K562 (cell line): ENCODE measurements at regions not wholly inside any gene's neighbourhood (a gene's known extent, or its start where the extent isn't known, plus 50 kb on each side); places are given as distances from the start of the nearest gene placed in this dataset.

Experiments used
- ATAC-seq: fragments of 200-7000 bp; cut with Tn5 transposase; 3 replicates; pipeline ENCODE4 v1.9.1; 2020; ENCODE audit warnings: moderate library complexity
- BruUV-seq: library from RNA; stranded (reverse); fragments of 400-500 nt; replicated peaks from 2 replicates; lab custom pipeline; 2021; lab: Mats Ljungman, UMichigan
- CTCF ChIA-PET: fragments of 300-600 bp; formaldehyde crosslinking; extraction: SDS; loops from one replicate; lab custom pipeline; 2021; ENCODE audit warnings: low intra/inter-chr PET ratio; lab: Yijun Ruan, JAX
- POLR2A ChIA-PET: fragments of 300-600, 350-650 bp; sonication (Branson Sonifier 250); formaldehyde crosslinking; extraction: SDS; loops from one replicate; lab custom pipeline; 2021; ENCODE audit warnings: antibody characterized with exemption, inconsistent platforms; lab: Yijun Ruan, JAX
- DNase-seq, 4 experiments: peaks; one replicate each; pipeline versions ENCODE4 v3.0.0 to v3.0.0-alpha.2; 2011 to 2018; ENCODE audit warnings: low spot score in 3 of 4, mixed read lengths in 3 of 4; ENCODE audit errors: extremely low read depth in 1 of 4
- FAIRE-seq: peaks from 2 replicates; lab custom pipeline; 2011; peaks lifted over from hg19 to GRCh38; lab: Jason Lieb, UNC
- H2AFZ ChIP-seq: 2 replicates; pipeline ENCODE4 v1.6.0; 2011; ENCODE audit warnings: low read depth, low read length, control low read depth, inconsistent platforms
- H3K27ac ChIP-seq: fragments of 200-600 bp; 3 replicates; pipeline ENCODE4 v1.8.0; 2011; ENCODE audit warnings: low read depth, mild to moderate bottlenecking, control low read depth, inconsistent platforms, low read length, moderate library complexity, mixed read lengths; ENCODE audit errors: extremely low read depth
- H3K27me3 ChIP-seq, 2 experiments: fragments of 300-600 bp in 1 of 2; 2 replicates in 1 of 2; 3 replicates in 1 of 2; pipeline versions ENCODE4 v1.6.0 to v1.8.0; 2011; ENCODE audit warnings: inconsistent platforms in 2 of 2, low read length in 2 of 2, mild to moderate bottlenecking in 1 of 2, mixed read lengths in 1 of 2, moderate library complexity in 1 of 2; ENCODE audit not compliant: control insufficient read depth in 2 of 2, insufficient read depth in 2 of 2
- H3K36me3 ChIP-seq: fragments of 300-600 bp; 3 replicates; pipeline ENCODE4 v1.8.0; 2011; ENCODE audit warnings: mild to moderate bottlenecking, low read length, inconsistent platforms; ENCODE audit not compliant: control insufficient read depth, insufficient read depth
- H3K4me1 ChIP-seq, 2 experiments: fragments of 200-600 bp in 1 of 2; replicated peaks in 1 of 2; 2 replicates in 1 of 2; 3 replicates in 1 of 2; pipeline versions ENCODE4 v1.5.1 to v1.8.0; 2011; ENCODE audit warnings: inconsistent platforms in 2 of 2, low read length in 2 of 2, mild to moderate bottlenecking in 1 of 2, mixed read lengths in 1 of 2, moderate library complexity in 1 of 2; ENCODE audit not compliant: control insufficient read depth in 2 of 2, insufficient read depth in 2 of 2
- H3K4me2 ChIP-seq: 2 replicates; pipeline ENCODE4 v1.6.1; 2011; ENCODE audit warnings: low read length, control low read depth, inconsistent platforms, mixed read lengths; ENCODE audit not compliant: insufficient read depth
- H3K4me3 ChIP-seq: fragments of 200-600 bp; sonication (generic), shearing (Covaris generic); 2 replicates; pipeline ENCODE4 v1.5.1; 2016; ENCODE audit warnings: control low read depth, inconsistent platforms
- H3K79me2 ChIP-seq: fragments of 200-600 bp; 3 replicates; pipeline ENCODE4 v1.8.0; 2011; ENCODE audit warnings: low read length, inconsistent platforms; ENCODE audit not compliant: control insufficient read depth, insufficient read depth
- H3K9ac ChIP-seq, 2 experiments: 2 replicates each; pipeline versions ENCODE4 v1.6.0 to v1.6.1; 2011; ENCODE audit warnings: low read depth in 2 of 2, low read length in 2 of 2, control low read depth in 1 of 2, inconsistent platforms in 1 of 2, mild to moderate bottlenecking in 1 of 2, mixed read lengths in 1 of 2; ENCODE audit not compliant: insufficient read depth in 1 of 2
- H3K9me1 ChIP-seq: one replicate; pipeline ENCODE4 v1.6.0; 2011; ENCODE audit warnings: inconsistent platforms, mild to moderate bottlenecking, low read length, moderate library complexity; ENCODE audit not compliant: control insufficient read depth, insufficient read depth
- H3K9me3 ChIP-seq: replicated peaks from 2 replicates; pipeline ENCODE4 v1.5.1; 2011; ENCODE audit warnings: low read depth, low read length, inconsistent platforms; ENCODE audit not compliant: control insufficient read depth, insufficient read depth
- H4K20me1 ChIP-seq: replicated peaks from 2 replicates; pipeline ENCODE4 v1.6.1; 2011; ENCODE audit warnings: low read length, inconsistent platforms, mixed read lengths; ENCODE audit not compliant: control insufficient read depth, insufficient read depth
- ZNF165 ChIP-seq: fragments of 250-450 bp; sonication (Bioruptor Pico); IDR thresholded peaks from 2 replicates; pipeline ENCODE4 v1.4.0; 2020; ENCODE audit warnings: borderline replicate concordance
- WGBS: fragments of 100-300 bp; shearing (Covaris generic); methylation state at CpG from one replicate; pipeline ENCODE4 v1.1.6; 2016; ENCODE audit warnings: low coverage, mixed read lengths; ENCODE audit not compliant: insufficient coverage; ENCODE audit errors: missing lambda C conversion rate; 5-methylcytosine and 5-hydroxymethylcytosine counted together
- in situ Hi-C: fragments of 300-500 bp; cut with MboI; formaldehyde crosslinking; loops from 4 replicates; pipeline ENCODE4 v1.15.0; 2018; ENCODE audit warnings: inconsistent platforms, mixed read lengths
- intact Hi-C: fragments of 100-400 bp; cut with micrococcal nuclease; formaldehyde crosslinking; loops from 2 replicates; pipeline ENCODE4 v1.14.2; 2022
- TF ChIP-seq, protein P1 (sequence below): fragments of 450-650 bp; IDR thresholded peaks from 2 replicates; pipeline ENCODE4 v1.6.1; 2016; ENCODE audit warnings: missing biosample characterization, missing genetic modification characterization

DNA sequence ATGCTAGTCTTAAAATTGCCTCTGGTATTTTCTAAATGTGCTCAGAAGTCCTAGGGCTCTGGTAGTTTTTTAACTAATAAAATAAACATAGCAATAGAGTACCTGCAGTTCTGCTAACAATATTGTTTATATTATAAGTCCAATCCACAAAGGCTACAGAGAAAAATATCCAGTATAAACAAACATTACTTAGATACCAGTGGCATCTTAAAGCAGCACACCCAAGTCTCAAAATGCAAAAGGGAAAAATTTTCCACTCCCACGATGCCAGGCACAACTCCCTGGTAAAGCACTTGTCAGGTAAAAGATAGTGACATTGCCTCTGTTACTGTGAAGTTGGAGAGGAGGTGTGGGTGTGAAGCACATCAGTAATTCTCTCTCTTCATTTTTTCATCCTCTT, 123.3 kb downstream of the OGFRL1 start:
- Histone ChIP-seq H3K27ac (no peak overlapping the region), H3K79me2 (no peaks in the 10 kb centered on the region), H3K9me3 (no peaks in the 10 kb centered on the region), H3K4me2 (no peak overlapping the region), H3K9me1 (no peaks in the 10 kb centered on the region), H4K20me1 (no peaks in the 10 kb centered on the region), H3K4me3 (no peak overlapping the region), H3K27me3 (no peaks in the 10 kb centered on the region), H3K9ac (no peak overlapping the region), H2AFZ (no peak overlapping the region), H3K36me3 (no peaks in the 10 kb centered on the region), H3K4me1 (no peaks in the 10 kb centered on the region)
- intact Hi-C loops (no loop called here), in situ Hi-C loops (no loop called here)
- no TSS peak for BruUV-seq
- TF ChIP-seq, protein P1, sequence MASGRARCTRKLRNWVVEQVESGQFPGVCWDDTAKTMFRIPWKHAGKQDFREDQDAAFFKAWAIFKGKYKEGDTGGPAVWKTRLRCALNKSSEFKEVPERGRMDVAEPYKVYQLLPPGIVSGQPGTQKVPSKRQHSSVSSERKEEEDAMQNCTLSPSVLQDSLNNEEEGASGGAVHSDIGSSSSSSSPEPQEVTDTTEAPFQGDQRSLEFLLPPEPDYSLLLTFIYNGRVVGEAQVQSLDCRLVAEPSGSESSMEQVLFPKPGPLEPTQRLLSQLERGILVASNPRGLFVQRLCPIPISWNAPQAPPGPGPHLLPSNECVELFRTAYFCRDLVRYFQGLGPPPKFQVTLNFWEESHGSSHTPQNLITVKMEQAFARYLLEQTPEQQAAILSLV (tag): no peak
- WGBS: 0% methylated on average over 1 of the region's 1 CpG
- ATAC-seq: no peak
- POLR2A ChIA-PET: no interaction called here
- FAIRE-seq: no peak
- CTCF ChIA-PET: no interaction called here
- DNase-seq: no peak

GRCh38 chr6:71412559-71413140, 124.0 kb downstream of the OGFRL1 start:
- H3K4me1 ChIP-seq: no peaks in the 10 kb centered on the region
- H3K9me1 ChIP-seq: no peaks in the 10 kb centered on the region
- H3K9me3 ChIP-seq: no peaks in the 10 kb centered on the region
- H2AFZ ChIP-seq: no peak overlapping the region
- WGBS: 0% methylated on average over 4 of the region's 4 CpGs
- H4K20me1 ChIP-seq: no peaks in the 10 kb centered on the region
- no peak overlapping the region for H3K4me2 ChIP-seq
- FAIRE-seq (no peak), ATAC-seq (no peak), DNase-seq (no peak)
- ChIA-PET CTCF (no interaction called here), POLR2A (no interaction called here)
- H3K9ac ChIP-seq: no peak overlapping the region
- no peaks in the 10 kb centered on the region for H3K36me3 ChIP-seq
- no peaks in the 10 kb centered on the region for H3K79me2 ChIP-seq
- intact Hi-C loops (no loop called here), in situ Hi-C loops (no loop called here)
- no peak overlapping the region for H3K4me3 ChIP-seq
- no peak overlapping the region for H3K27ac ChIP-seq
- no peak for TF ChIP-seq ZNF165 (CRISPR knock-in tag)
- BruUV-seq: no TSS peak
- no peaks in the 10 kb centered on the region for H3K27me3 ChIP-seq
